ENCODE measurements at regions not wholly inside any gene's neighbourhood (a gene's known extent, or its start where the extent isn't known, plus 50 kb on each side); places are given as distances from the start of the nearest gene placed in this dataset.

GRCh38 chr12:71349950-71350349 lies 89.6 kb upstream of the LGR5 start:
- no peaks in the 10 kb centered on the region for H3K4me1 ChIP-seq (replicated peaks in 1 of 2; ENCODE audit: control insufficient read depth in 2 of 2, insufficient read depth in 2 of 2, low read length in 2 of 2)
- no peak for ATAC-seq
- no TSS peak for BruUV-seq (replicated peaks)
- ChIA-PET POLR2A (interaction anchor here (1.0 kb wide), 1 partner anchor 16 kb away, joined by 3 read pairs; no protein-coding TSS in a partner anchor), CTCF (ENCODE audit: low intra/inter-chr PET ratio) (no interaction called here)
- peak overlapping the region; percentile 11; the same call in 1 of the 2 replicates for H2AFZ ChIP-seq (ENCODE audit: low read depth, low read length)
- no peak overlapping the region for H3K4me3 ChIP-seq
- no peaks in the 10 kb centered on the region for H4K20me1 ChIP-seq (replicated peaks; ENCODE audit: control insufficient read depth, insufficient read depth, low read length)
- intact Hi-C loops (cut with micrococcal nuclease) (no loop called here), in situ Hi-C loops (cut with MboI) (no loop called here)
- no peaks in the 10 kb centered on the region for H3K9me3 ChIP-seq (replicated peaks; ENCODE audit: control insufficient read depth, insufficient read depth, low read depth, low read length)
- H3K27ac ChIP-seq (ENCODE audit: extremely low read depth, low read depth, low read length) = no peak overlapping the region
- no peak for TF ChIP-seq TRIM24 (IDR thresholded peaks at IDR 0.05)
- no peak overlapping the region for H3K4me2 ChIP-seq (ENCODE audit: insufficient read depth, low read length)
- no peaks in the 10 kb centered on the region for H3K79me2 ChIP-seq (ENCODE audit: control insufficient read depth, insufficient read depth, low read length)
- WGBS (ENCODE audit: insufficient coverage, low coverage, missing lambda C conversion rate) = 38% methylated on average over 2 of the region's 2 CpGs
- H3K9ac ChIP-seq (ENCODE audit: insufficient read depth in 1 of 2, low read depth in 2 of 2, low read length in 2 of 2) = no peak overlapping the region
- H3K27me3 ChIP-seq (ENCODE audit: control insufficient read depth in 2 of 2, insufficient read depth in 2 of 2, low read length in 2 of 2) = no peaks in the 10 kb centered on the region
- FAIRE-seq = no peak
- H3K36me3 ChIP-seq (ENCODE audit: control insufficient read depth, insufficient read depth, low read length) = no peaks in the 10 kb centered on the region
- H3K9me1 ChIP-seq (ENCODE audit: control insufficient read depth, insufficient read depth, low read length) = no peaks in the 10 kb centered on the region
- DNase-seq (ENCODE audit: extremely low read depth in 1 of 4, low spot score in 3 of 4) = no peak

DNA sequence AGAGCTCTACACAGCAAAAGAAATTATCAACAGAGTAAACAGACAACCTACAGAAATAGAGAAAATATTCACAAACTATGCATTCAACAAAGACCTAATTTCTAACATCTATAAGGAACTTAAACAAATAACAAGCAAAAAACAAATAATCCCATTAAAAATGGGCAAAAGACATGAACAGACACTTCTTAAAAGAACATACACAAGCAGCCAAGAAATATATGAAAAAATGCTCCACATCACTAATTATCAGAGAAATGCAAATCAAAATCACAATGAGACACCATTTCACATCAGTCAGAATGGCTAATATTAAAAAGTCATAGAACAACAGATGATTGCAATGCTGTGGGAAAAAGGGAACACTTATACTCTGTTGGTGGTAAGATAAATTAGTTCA lies 100.7 kb upstream of the LGR5 start:
- H3K9ac ChIP-seq (ENCODE audit: insufficient read depth in 1 of 2, low read depth in 2 of 2, low read length in 2 of 2) = no peak overlapping the region
- H4K20me1 ChIP-seq (replicated peaks; ENCODE audit: control insufficient read depth, insufficient read depth, low read length) = no peaks in the 10 kb centered on the region
- H3K79me2 ChIP-seq (ENCODE audit: control insufficient read depth, insufficient read depth, low read length) = no peaks in the 10 kb centered on the region
- intact Hi-C loops (cut with micrococcal nuclease) = no loop called here
- no peak overlapping the region for H3K27ac ChIP-seq (ENCODE audit: extremely low read depth, low read depth, low read length)
- ChIA-PET POLR2A (no interaction called here), CTCF (ENCODE audit: low intra/inter-chr PET ratio) (no interaction called here)
- H3K9me1 ChIP-seq (ENCODE audit: control insufficient read depth, insufficient read depth, low read length) = no peaks in the 10 kb centered on the region
- 0 out of 2 replicates have a peak, but pooled peaks cover 2% of the 10 kb centered on the region for H3K9me3 ChIP-seq (replicated peaks; ENCODE audit: control insufficient read depth, insufficient read depth, low read depth, low read length)
- no peak overlapping the region for H3K4me2 ChIP-seq (ENCODE audit: insufficient read depth, low read length)
- FAIRE-seq = no peak
- H3K27me3 ChIP-seq (ENCODE audit: control insufficient read depth in 2 of 2, insufficient read depth in 2 of 2, low read length in 2 of 2) = no peaks in the 10 kb centered on the region
- TF ChIP-seq, protein P1, sequence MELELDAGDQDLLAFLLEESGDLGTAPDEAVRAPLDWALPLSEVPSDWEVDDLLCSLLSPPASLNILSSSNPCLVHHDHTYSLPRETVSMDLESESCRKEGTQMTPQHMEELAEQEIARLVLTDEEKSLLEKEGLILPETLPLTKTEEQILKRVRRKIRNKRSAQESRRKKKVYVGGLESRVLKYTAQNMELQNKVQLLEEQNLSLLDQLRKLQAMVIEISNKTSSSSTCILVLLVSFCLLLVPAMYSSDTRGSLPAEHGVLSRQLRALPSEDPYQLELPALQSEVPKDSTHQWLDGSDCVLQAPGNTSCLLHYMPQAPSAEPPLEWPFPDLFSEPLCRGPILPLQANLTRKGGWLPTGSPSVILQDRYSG (tag; conservative IDR thresholded peaks at IDR 0.05; ENCODE audit: low read depth) = no peak
- TF ChIP-seq TRIM24 (IDR thresholded peaks at IDR 0.05) (peak in 1 of 2 experiments; percentile 21; a peak in 1 of 4 replicates), AFF1 (IDR thresholded peaks at IDR 0.05; ENCODE audit: low read depth in 1 of 2, partially characterized antibody in 2 of 2) (peak in 1 of 2 experiments; percentile 99), MYBL2 (IDR thresholded peaks at IDR 0.05; ENCODE audit: low read depth) (no peak), MYBL2 (CRISPR knock-in tag; IDR thresholded peaks at IDR 0.05; ENCODE audit: borderline replicate concordance) (no peak), NUFIP1 (IDR thresholded peaks at IDR 0.05; ENCODE audit: partially characterized antibody) (no peak)
- no peaks in the 10 kb centered on the region for H3K36me3 ChIP-seq (ENCODE audit: control insufficient read depth, insufficient read depth, low read length)
- H3K4me1 ChIP-seq (replicated peaks in 1 of 2; ENCODE audit: control insufficient read depth in 2 of 2, insufficient read depth in 2 of 2, low read length in 2 of 2) = no peaks in the 10 kb centered on the region
- no peak for DNase-seq (ENCODE audit: extremely low read depth in 1 of 4, low spot score in 3 of 4)
- H2AFZ ChIP-seq (ENCODE audit: low read depth, low read length) = no peak overlapping the region
- no peak overlapping the region for H3K4me3 ChIP-seq
- no TSS peak for BruUV-seq (replicated peaks)
- no peak for ATAC-seq
- in situ Hi-C loops (cut with MboI) = no loop called here
